ENCODE measurements at regions not wholly inside any gene's neighbourhood (a gene's known extent, or its start where the extent isn't known, plus 50 kb on each side); places are given as distances from the start of the nearest gene placed in this dataset.
A peak's percentile ranks its signal among the peaks of the same experiment; 100 is the strongest.

GRCh38 chr6:25066593-25066992, 130.8 kb upstream of the RIPOR2 start:
- no peak for DNase-seq (ENCODE audit: low read depth in 1 of 2, low spot score in 1 of 2)
- H3K27ac ChIP-seq: no peak overlapping the region
- H3K9me3 ChIP-seq: no peaks in the 10 kb centered on the region
- no peak for FAIRE-seq
- TF ChIP-seq JUNB (IDR thresholded peaks at IDR 0.05) (no peak), CHD2 (IDR thresholded peaks at IDR 0.05; ENCODE audit: low read length, partially characterized antibody) (no peak), MAFK (IDR thresholded peaks at IDR 0.05; ENCODE audit: partially characterized antibody) (no peak), NPAS2 (CRISPR knock-in tag; IDR thresholded peaks at IDR 0.05; ENCODE audit: borderline replicate concordance) (no peak), HES2 (IDR thresholded peaks at IDR 0.05) (no peak)
- TF ChIP-seq, protein P1, sequence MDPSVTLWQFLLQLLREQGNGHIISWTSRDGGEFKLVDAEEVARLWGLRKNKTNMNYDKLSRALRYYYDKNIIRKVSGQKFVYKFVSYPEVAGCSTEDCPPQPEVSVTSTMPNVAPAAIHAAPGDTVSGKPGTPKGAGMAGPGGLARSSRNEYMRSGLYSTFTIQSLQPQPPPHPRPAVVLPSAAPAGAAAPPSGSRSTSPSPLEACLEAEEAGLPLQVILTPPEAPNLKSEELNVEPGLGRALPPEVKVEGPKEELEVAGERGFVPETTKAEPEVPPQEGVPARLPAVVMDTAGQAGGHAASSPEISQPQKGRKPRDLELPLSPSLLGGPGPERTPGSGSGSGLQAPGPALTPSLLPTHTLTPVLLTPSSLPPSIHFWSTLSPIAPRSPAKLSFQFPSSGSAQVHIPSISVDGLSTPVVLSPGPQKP (IDR thresholded peaks at IDR 0.05; ENCODE audit: low read depth, low read length): no peak
- WGBS (ENCODE audit: missing lambda C conversion rate): 35% methylated on average over 1 of the region's 1 CpG
- no peak overlapping the region for H3K4me2 ChIP-seq
- no peaks in the 10 kb centered on the region for H3K4me1 ChIP-seq
- ChIA-PET POLR2A (no interaction called here), CTCF (interaction anchor here (1.8 kb wide), 1 partner anchor 538 kb away, joined by 6 read pairs; no protein-coding TSS in a partner anchor)
- H3K4me3 ChIP-seq: no peak overlapping the region
- no peak for ATAC-seq

- WGBS (ENCODE audit: missing lambda C conversion rate): 71% methylated on average over 2 of the region's 2 CpGs
- no peak overlapping the region for H3K27ac ChIP-seq
- FAIRE-seq (no peak), DNase-seq (ENCODE audit: low read depth in 1 of 2, low spot score in 1 of 2) (no peak), ATAC-seq (no peak)
- no peak overlapping the region for H3K4me3 ChIP-seq
- no peak for TF ChIP-seq CTCF (IDR thresholded peaks at IDR 0.05)
- no peak for TF ChIP-seq CHD2 (IDR thresholded peaks at IDR 0.05; ENCODE audit: low read length, partially characterized antibody)
- TF ChIP-seq FOSB (CRISPR knock-in tag; IDR thresholded peaks at IDR 0.05): no peak
- no peak for TF ChIP-seq ZSCAN20 (CRISPR knock-in tag; IDR thresholded peaks at IDR 0.05)
- TF ChIP-seq, protein P2, sequence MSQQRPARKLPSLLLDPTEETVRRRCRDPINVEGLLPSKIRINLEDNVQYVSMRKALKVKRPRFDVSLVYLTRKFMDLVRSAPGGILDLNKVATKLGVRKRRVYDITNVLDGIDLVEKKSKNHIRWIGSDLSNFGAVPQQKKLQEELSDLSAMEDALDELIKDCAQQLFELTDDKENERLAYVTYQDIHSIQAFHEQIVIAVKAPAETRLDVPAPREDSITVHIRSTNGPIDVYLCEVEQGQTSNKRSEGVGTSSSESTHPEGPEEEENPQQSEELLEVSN (IDR thresholded peaks at IDR 0.05; ENCODE audit: borderline replicate concordance, low read depth): no peak
- CTCF ChIA-PET: no interaction called here
- no peaks in the 10 kb centered on the region for H3K9me3 ChIP-seq
- H3K4me2 ChIP-seq: no peak overlapping the region
- no peaks in the 10 kb centered on the region for H3K4me1 ChIP-seq
- POLR2A ChIA-PET: no interaction called here
Measured at GRCh38 chr6:25068866-25069265, 133.1 kb upstream of the RIPOR2 start.

DNA sequence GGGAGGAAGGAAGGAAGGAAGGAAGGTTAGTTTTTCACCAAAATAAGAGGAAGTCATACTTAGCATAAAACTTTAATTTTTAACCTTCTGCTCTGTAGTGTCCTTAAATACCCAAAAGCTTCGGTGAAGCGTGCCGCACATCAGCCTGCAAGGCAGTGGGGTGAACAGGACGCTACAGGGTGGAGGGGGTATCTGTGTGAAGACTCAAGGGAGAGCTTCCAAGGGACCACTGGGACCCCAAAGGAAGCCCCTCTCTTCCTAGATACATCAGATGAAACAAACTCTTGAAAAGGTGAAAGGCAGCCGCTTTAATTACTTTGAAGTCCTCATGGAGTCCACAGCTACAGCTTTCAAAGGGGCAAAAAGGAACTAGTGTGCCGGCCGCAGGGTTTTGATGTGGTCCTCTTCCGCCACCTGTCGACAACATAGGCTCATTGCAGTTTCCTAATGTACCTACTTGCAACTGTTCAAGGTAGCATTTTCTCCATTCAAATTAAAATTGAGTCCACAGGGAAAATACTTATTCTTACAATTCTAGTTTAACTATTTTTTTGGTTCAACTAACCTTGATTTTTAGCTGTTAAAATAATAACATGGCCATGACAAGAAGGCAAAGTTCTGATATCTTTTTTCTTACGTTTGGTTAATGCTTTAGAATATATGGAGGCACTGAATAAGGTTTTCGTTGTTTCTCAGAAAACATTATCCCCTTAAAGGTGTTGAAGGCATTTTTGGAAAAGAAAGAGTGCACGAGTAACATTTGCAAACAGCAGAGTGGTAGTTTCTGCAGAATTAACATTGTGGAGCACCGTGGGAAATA, 135.0 kb upstream of the RIPOR2 start:
- ATAC-seq (peak; percentile 78 to 86), DNase-seq (ENCODE audit: low read depth in 1 of 2, low spot score in 1 of 2) (peak; percentile 35 to 68), FAIRE-seq (peak; percentile 39)
- Histone ChIP-seq H3K27ac (0 out of 6 replicates have a peak overlapping the region, but pooled peaks of 1 of the 2 experiments have one; percentile 22), H3K9me3 (no peaks in the 10 kb centered on the region), H3K4me1 (no peaks in the 10 kb centered on the region), H3K4me2 (no peak overlapping the region; the same call in 2 of the 3 replicates), H3K4me3 (no peak overlapping the region)
- TF ChIP-seq NR3C1 (IDR thresholded peaks at IDR 0.05): no peak
- TF ChIP-seq KDM5A (IDR thresholded peaks at IDR 0.05): no peak
- no peak for TF ChIP-seq MAZ (IDR thresholded peaks at IDR 0.05; ENCODE audit: borderline replicate concordance, low read depth, low read length)
- peak; percentile 84 to 86 for TF ChIP-seq RAD21 (conservative IDR thresholded peaks at IDR 0.05 in 1 of 2, IDR thresholded peaks at IDR 0.05 in 1 of 2)
- no peak for TF ChIP-seq RNF2 (IDR thresholded peaks at IDR 0.05; ENCODE audit: borderline replicate concordance, low read depth)
- peak; percentile 79 for TF ChIP-seq CTCF (IDR thresholded peaks at IDR 0.05)
- TF ChIP-seq SMC3 (IDR thresholded peaks at IDR 0.05): peak; percentile 83
- WGBS (ENCODE audit: missing lambda C conversion rate): 30% methylated on average over 12 of the region's 13 CpGs
- ChIA-PET POLR2A (no interaction called here), CTCF (interaction anchor here (0.6 to 2.1 kb wide), 27 partner anchors 9 to 549 kb away, joined by 3 to 28 read pairs (median 3); no protein-coding TSS in a partner anchor)
